CD14-positive monocyte (primary cell): ENCODE measurements at regions not wholly inside any gene's neighbourhood (a gene's known extent, or its start where the extent isn't known, plus 50 kb on each side); places are given as distances from the start of the nearest gene placed in this dataset.
A peak's percentile ranks its signal among the peaks of the same experiment; 100 is the strongest.

Source experiments
- DNase-seq, 3 donors: peaks; one replicate each; pipeline ENCODE4 v3.0.0-alpha.2; 2011 to 2022
- H2AFZ ChIP-seq: 2 replicates; pipeline ENCODE4 v1.6.0; 2012; ENCODE audit warnings: mild to moderate bottlenecking, low read depth, low read length, inconsistent platforms; ENCODE audit not compliant: insufficient read depth, poor library complexity, severe bottlenecking
- H3K27ac ChIP-seq, 2 donors: 1 replicate in 1 of 2; 2 replicates in 1 of 2; pipeline ENCODE4 v1.5.1; 2012 to 2013; ENCODE audit warnings: low read length in 2 of 2, control low read depth in 1 of 2, inconsistent platforms in 1 of 2, low read depth in 1 of 2, mild to moderate bottlenecking in 1 of 2
- H3K27me3 ChIP-seq, 2 donors: one replicate each; pipeline versions ENCODE4 v1.6.0 to v1.6.1; 2011 to 2013; ENCODE audit warnings: low read length in 2 of 2; ENCODE audit not compliant: control insufficient read depth in 2 of 2, insufficient read depth in 2 of 2
- H3K36me3 ChIP-seq, 2 donors: replicated peaks in 1 of 2; 1 replicate in 1 of 2; 2 replicates in 1 of 2; pipeline versions ENCODE4 v1.5.1 to v1.6.1; 2012 to 2013; ENCODE audit warnings: low read length in 2 of 2, control low read depth in 1 of 2, inconsistent platforms in 1 of 2, mild to moderate bottlenecking in 1 of 2; ENCODE audit not compliant: insufficient read depth in 2 of 2, control insufficient read depth in 1 of 2
- H3K4me1 ChIP-seq, 2 donors: 1 replicate in 1 of 2; 2 replicates in 1 of 2; pipeline versions ENCODE4 v1.5.1 to v1.6.1; 2012 to 2013; ENCODE audit warnings: low read length in 2 of 2, control low read depth in 1 of 2, inconsistent platforms in 1 of 2, mild to moderate bottlenecking in 1 of 2, moderate library complexity in 1 of 2; ENCODE audit not compliant: insufficient read depth in 2 of 2, control insufficient read depth in 1 of 2
- H3K4me2 ChIP-seq: replicated peaks from 2 replicates; pipeline ENCODE3; 2012; ENCODE audit warnings: low read length, moderate library complexity, mild to moderate bottlenecking; ENCODE audit not compliant: poor library complexity, severe bottlenecking; ENCODE audit errors: extremely low read depth
- H3K4me3 ChIP-seq, 3 experiments: fragments of 200-600 bp in 1 of 3; sonication (generic) in 1 of 3; replicated peaks in 1 of 3; 1 replicate in 2 of 3; 2 replicates in 1 of 3; pipeline ENCODE4 v1.5.1; 2011 to 2013; ENCODE audit warnings: low read length in 3 of 3, mild to moderate bottlenecking in 3 of 3, control low read depth in 2 of 3, low read depth in 2 of 3, inconsistent platforms in 1 of 3, moderate library complexity in 1 of 3
- H3K79me2 ChIP-seq: 2 replicates; pipeline ENCODE4 v1.6.0; 2012; ENCODE audit warnings: mild to moderate bottlenecking, control low read depth, inconsistent platforms, low read length, moderate library complexity; ENCODE audit not compliant: insufficient read depth
- H3K9ac ChIP-seq: 2 replicates; pipeline ENCODE4 v1.6.0; 2017; ENCODE audit warnings: low read length, mild to moderate bottlenecking; ENCODE audit not compliant: insufficient read depth, poor library complexity, severe bottlenecking
- H3K9me3 ChIP-seq, 2 donors: replicated peaks in 1 of 2; 1 replicate in 1 of 2; 2 replicates in 1 of 2; pipeline versions ENCODE4 v1.5.1 to v1.6.1; 2012 to 2013; ENCODE audit warnings: low read length in 2 of 2, control low read depth in 1 of 2; ENCODE audit not compliant: control insufficient read depth in 1 of 2, insufficient read depth in 1 of 2
- H4K20me1 ChIP-seq: 2 replicates; pipeline ENCODE4 v1.6.0; 2012; ENCODE audit warnings: mild to moderate bottlenecking, low read length, control low read depth, moderate library complexity; ENCODE audit not compliant: insufficient read depth
- H3K27ac Mint-ChIP-seq, 7 donors: one replicate each; pipeline ENCODE4 v1.8.0; 2020; ENCODE audit warnings: mild to moderate bottlenecking in 7 of 7, mixed read lengths in 7 of 7, moderate library complexity in 6 of 7, inconsistent platforms in 2 of 7
- H3K27me3 Mint-ChIP-seq, 3 donors: one replicate each; pipeline ENCODE4 v1.8.0; 2021 to 2022; ENCODE audit warnings: low read depth in 3 of 3, mild to moderate bottlenecking in 3 of 3, mixed read lengths in 3 of 3, moderate library complexity in 3 of 3, inconsistent platforms in 1 of 3
- H3K36me3 Mint-ChIP-seq, 2 donors: one replicate each; pipeline ENCODE4 v1.8.0; 2020; ENCODE audit warnings: mixed read lengths in 2 of 2, inconsistent platforms in 1 of 2, mild to moderate bottlenecking in 1 of 2
- H3K4me1 Mint-ChIP-seq: one replicate; pipeline ENCODE4 v1.8.0; 2020; ENCODE audit warnings: mild to moderate bottlenecking, mixed read lengths
- H3K4me3 Mint-ChIP-seq, 2 donors: one replicate each; pipeline ENCODE4 v1.8.0; 2020; ENCODE audit warnings: mild to moderate bottlenecking in 2 of 2, mixed read lengths in 2 of 2, moderate library complexity in 1 of 2
- H3K9me3 Mint-ChIP-seq, 7 donors: one replicate each; pipeline ENCODE4 v1.8.0; 2020 to 2022; ENCODE audit warnings: mixed read lengths in 7 of 7, mild to moderate bottlenecking in 6 of 7, moderate library complexity in 6 of 7, inconsistent platforms in 2 of 7
- CTCF ChIP-seq: fragments of 200-600 bp; IDR thresholded peaks from one replicate; pipeline ENCODE4 v1.8.0; 2022; ENCODE audit warnings: antibody characterized with exemption, mild to moderate bottlenecking
- WGBS: methylation state at CpG from one replicate; pipeline ENCODE4 v1.1.5; 2013; ENCODE audit warnings: missing lambda C conversion rate; ENCODE audit not compliant: insufficient coverage; 5-methylcytosine and 5-hydroxymethylcytosine counted together
- intact Hi-C, 2 donors: fragments of 100-400 bp; cut with micrococcal nuclease; formaldehyde crosslinking; loops; one replicate each; pipeline versions ENCODE4 v1.15.0 to v1.15.1; 2023

GRCh38 chr17:79339321-79339720 lies 264.7 kb downstream of the ENGASE start:
- Mint-ChIP-seq H3K27me3 (peaks cover 5 to 12% (median 9%) of the 10 kb centered on the region in 3 donors), H3K9me3 (peaks cover 0 to 3% (median 0%) of the 10 kb centered on the region in 7 donors), H3K4me3 (no peak overlapping the region), H3K36me3 (no peaks in the 10 kb centered on the region), H3K4me1 (no peaks in the 10 kb centered on the region), H3K27ac (peak overlapping the region in 1 of 7 donors; percentile 42)
- TF ChIP-seq CTCF, result no peak
- Histone ChIP-seq H3K4me3 (no peak overlapping the region), H3K27ac (no peak overlapping the region), H3K36me3 (no peaks in the 10 kb centered on the region), H2AFZ (no peak overlapping the region), H3K9me3 (no peaks in the 10 kb centered on the region), H3K79me2 (no peaks in the 10 kb centered on the region), H3K27me3 (no peaks in the 10 kb centered on the region), H3K4me1 (no peaks in the 10 kb centered on the region), H4K20me1 (no peaks in the 10 kb centered on the region), H3K9ac (no peak overlapping the region), H3K4me2 (no peak overlapping the region)
- intact Hi-C loops, result no loop called here
- 72% methylated on average over 3 of the region's 7 CpGs for WGBS
- DNase-seq, result no peak

GRCh38 chr17:79338604-79339003 lies 264.0 kb downstream of the ENGASE start:
- Histone ChIP-seq H3K4me2 (no peak overlapping the region), H3K4me1 (no peaks in the 10 kb centered on the region), H3K27me3 (no peaks in the 10 kb centered on the region), H2AFZ (no peak overlapping the region), H3K9me3 (no peaks in the 10 kb centered on the region), H3K9ac (no peak overlapping the region), H3K36me3 (no peaks in the 10 kb centered on the region), H3K79me2 (no peaks in the 10 kb centered on the region), H3K4me3 (no peak overlapping the region), H3K27ac (no peak overlapping the region), H4K20me1 (no peaks in the 10 kb centered on the region)
- Mint-ChIP-seq H3K4me3 (no peak overlapping the region), H3K27me3 (peaks cover 5 to 12% (median 12%) of the 10 kb centered on the region in 3 donors), H3K36me3 (no peaks in the 10 kb centered on the region), H3K9me3 (peaks cover 0 to 3% (median 0%) of the 10 kb centered on the region in 7 donors), H3K27ac (no peak overlapping the region), H3K4me1 (no peaks in the 10 kb centered on the region)
- intact Hi-C loops, result no loop called here
- 20% methylated on average over 1 of the region's 4 CpGs for WGBS
- no peak for TF ChIP-seq CTCF
- DNase-seq, result no peak
